CD14-positive monocyte (primary cell): ENCODE measurements at regions not wholly inside any gene's neighbourhood (a gene's known extent, or its start where the extent isn't known, plus 50 kb on each side); places are given as distances from the start of the nearest gene placed in this dataset.

Experiments
- DNase-seq, 3 donors: peaks; one replicate each; pipeline ENCODE4 v3.0.0-alpha.2; 2011 to 2022
- H2AFZ ChIP-seq: 2 replicates; pipeline ENCODE4 v1.6.0; 2012; ENCODE audit warnings: mild to moderate bottlenecking, low read depth, low read length, inconsistent platforms; ENCODE audit not compliant: insufficient read depth, poor library complexity, severe bottlenecking
- H3K27ac ChIP-seq, 2 donors: 1 replicate in 1 of 2; 2 replicates in 1 of 2; pipeline ENCODE4 v1.5.1; 2012 to 2013; ENCODE audit warnings: low read length in 2 of 2, control low read depth in 1 of 2, inconsistent platforms in 1 of 2, low read depth in 1 of 2, mild to moderate bottlenecking in 1 of 2
- H3K27me3 ChIP-seq, 2 donors: one replicate each; pipeline versions ENCODE4 v1.6.0 to v1.6.1; 2011 to 2013; ENCODE audit warnings: low read length in 2 of 2; ENCODE audit not compliant: control insufficient read depth in 2 of 2, insufficient read depth in 2 of 2
- H3K36me3 ChIP-seq, 2 donors: replicated peaks in 1 of 2; 1 replicate in 1 of 2; 2 replicates in 1 of 2; pipeline versions ENCODE4 v1.5.1 to v1.6.1; 2012 to 2013; ENCODE audit warnings: low read length in 2 of 2, control low read depth in 1 of 2, inconsistent platforms in 1 of 2, mild to moderate bottlenecking in 1 of 2; ENCODE audit not compliant: insufficient read depth in 2 of 2, control insufficient read depth in 1 of 2
- H3K4me1 ChIP-seq, 2 donors: 1 replicate in 1 of 2; 2 replicates in 1 of 2; pipeline versions ENCODE4 v1.5.1 to v1.6.1; 2012 to 2013; ENCODE audit warnings: low read length in 2 of 2, control low read depth in 1 of 2, inconsistent platforms in 1 of 2, mild to moderate bottlenecking in 1 of 2, moderate library complexity in 1 of 2; ENCODE audit not compliant: insufficient read depth in 2 of 2, control insufficient read depth in 1 of 2
- H3K4me2 ChIP-seq: replicated peaks from 2 replicates; pipeline ENCODE3; 2012; ENCODE audit warnings: low read length, moderate library complexity, mild to moderate bottlenecking; ENCODE audit not compliant: poor library complexity, severe bottlenecking; ENCODE audit errors: extremely low read depth
- H3K4me3 ChIP-seq, 3 experiments: fragments of 200-600 bp in 1 of 3; sonication (generic) in 1 of 3; replicated peaks in 1 of 3; 1 replicate in 2 of 3; 2 replicates in 1 of 3; pipeline ENCODE4 v1.5.1; 2011 to 2013; ENCODE audit warnings: low read length in 3 of 3, mild to moderate bottlenecking in 3 of 3, control low read depth in 2 of 3, low read depth in 2 of 3, inconsistent platforms in 1 of 3, moderate library complexity in 1 of 3
- H3K79me2 ChIP-seq: 2 replicates; pipeline ENCODE4 v1.6.0; 2012; ENCODE audit warnings: mild to moderate bottlenecking, control low read depth, inconsistent platforms, low read length, moderate library complexity; ENCODE audit not compliant: insufficient read depth
- H3K9ac ChIP-seq: 2 replicates; pipeline ENCODE4 v1.6.0; 2017; ENCODE audit warnings: low read length, mild to moderate bottlenecking; ENCODE audit not compliant: insufficient read depth, poor library complexity, severe bottlenecking
- H3K9me3 ChIP-seq, 2 donors: replicated peaks in 1 of 2; 1 replicate in 1 of 2; 2 replicates in 1 of 2; pipeline versions ENCODE4 v1.5.1 to v1.6.1; 2012 to 2013; ENCODE audit warnings: low read length in 2 of 2, control low read depth in 1 of 2; ENCODE audit not compliant: control insufficient read depth in 1 of 2, insufficient read depth in 1 of 2
- H4K20me1 ChIP-seq: 2 replicates; pipeline ENCODE4 v1.6.0; 2012; ENCODE audit warnings: mild to moderate bottlenecking, low read length, control low read depth, moderate library complexity; ENCODE audit not compliant: insufficient read depth
- H3K27ac Mint-ChIP-seq, 7 donors: one replicate each; pipeline ENCODE4 v1.8.0; 2020; ENCODE audit warnings: mild to moderate bottlenecking in 7 of 7, mixed read lengths in 7 of 7, moderate library complexity in 6 of 7, inconsistent platforms in 2 of 7
- H3K27me3 Mint-ChIP-seq, 3 donors: one replicate each; pipeline ENCODE4 v1.8.0; 2021 to 2022; ENCODE audit warnings: low read depth in 3 of 3, mild to moderate bottlenecking in 3 of 3, mixed read lengths in 3 of 3, moderate library complexity in 3 of 3, inconsistent platforms in 1 of 3
- H3K36me3 Mint-ChIP-seq, 2 donors: one replicate each; pipeline ENCODE4 v1.8.0; 2020; ENCODE audit warnings: mixed read lengths in 2 of 2, inconsistent platforms in 1 of 2, mild to moderate bottlenecking in 1 of 2
- H3K4me1 Mint-ChIP-seq: one replicate; pipeline ENCODE4 v1.8.0; 2020; ENCODE audit warnings: mild to moderate bottlenecking, mixed read lengths
- H3K4me3 Mint-ChIP-seq, 2 donors: one replicate each; pipeline ENCODE4 v1.8.0; 2020; ENCODE audit warnings: mild to moderate bottlenecking in 2 of 2, mixed read lengths in 2 of 2, moderate library complexity in 1 of 2
- H3K9me3 Mint-ChIP-seq, 7 donors: one replicate each; pipeline ENCODE4 v1.8.0; 2020 to 2022; ENCODE audit warnings: mixed read lengths in 7 of 7, mild to moderate bottlenecking in 6 of 7, moderate library complexity in 6 of 7, inconsistent platforms in 2 of 7
- WGBS: methylation state at CpG from one replicate; pipeline ENCODE4 v1.1.5; 2013; ENCODE audit warnings: missing lambda C conversion rate; ENCODE audit not compliant: insufficient coverage; 5-methylcytosine and 5-hydroxymethylcytosine counted together
- intact Hi-C, 2 donors: fragments of 100-400 bp; cut with micrococcal nuclease; formaldehyde crosslinking; loops; one replicate each; pipeline versions ENCODE4 v1.15.0 to v1.15.1; 2023
- TF ChIP-seq, protein P1 (sequence below): fragments of 200-600 bp; IDR thresholded peaks from one replicate; pipeline ENCODE4 v1.8.0; 2022; ENCODE audit warnings: antibody characterized with exemption, mild to moderate bottlenecking

DNA sequence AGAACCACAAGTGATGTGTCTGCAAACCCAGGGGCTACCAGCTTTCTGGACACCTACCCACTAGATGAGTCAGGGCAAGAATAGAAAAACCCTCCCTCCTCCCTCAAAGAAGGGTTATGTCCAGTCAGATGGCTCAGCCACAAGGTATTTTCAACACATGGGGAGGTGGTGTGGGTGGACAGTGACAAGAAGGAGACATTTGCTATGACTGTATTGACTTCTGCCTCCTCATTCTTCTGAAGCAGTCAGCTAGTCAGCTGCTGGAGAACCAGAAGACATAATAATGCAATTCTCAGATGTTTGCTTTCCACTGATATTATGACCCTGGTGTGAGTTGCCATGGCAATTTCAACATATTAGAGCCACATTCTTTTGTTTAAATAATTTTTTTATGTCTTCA lies 66.7 kb upstream of the GOLGA8B start:
- no peaks in the 10 kb centered on the region for H3K9me3 ChIP-seq
- intact Hi-C loops = no loop called here
- H3K27me3 Mint-ChIP-seq = no peaks in the 10 kb centered on the region
- H3K4me3 Mint-ChIP-seq = no peak overlapping the region
- TF ChIP-seq, protein P1, sequence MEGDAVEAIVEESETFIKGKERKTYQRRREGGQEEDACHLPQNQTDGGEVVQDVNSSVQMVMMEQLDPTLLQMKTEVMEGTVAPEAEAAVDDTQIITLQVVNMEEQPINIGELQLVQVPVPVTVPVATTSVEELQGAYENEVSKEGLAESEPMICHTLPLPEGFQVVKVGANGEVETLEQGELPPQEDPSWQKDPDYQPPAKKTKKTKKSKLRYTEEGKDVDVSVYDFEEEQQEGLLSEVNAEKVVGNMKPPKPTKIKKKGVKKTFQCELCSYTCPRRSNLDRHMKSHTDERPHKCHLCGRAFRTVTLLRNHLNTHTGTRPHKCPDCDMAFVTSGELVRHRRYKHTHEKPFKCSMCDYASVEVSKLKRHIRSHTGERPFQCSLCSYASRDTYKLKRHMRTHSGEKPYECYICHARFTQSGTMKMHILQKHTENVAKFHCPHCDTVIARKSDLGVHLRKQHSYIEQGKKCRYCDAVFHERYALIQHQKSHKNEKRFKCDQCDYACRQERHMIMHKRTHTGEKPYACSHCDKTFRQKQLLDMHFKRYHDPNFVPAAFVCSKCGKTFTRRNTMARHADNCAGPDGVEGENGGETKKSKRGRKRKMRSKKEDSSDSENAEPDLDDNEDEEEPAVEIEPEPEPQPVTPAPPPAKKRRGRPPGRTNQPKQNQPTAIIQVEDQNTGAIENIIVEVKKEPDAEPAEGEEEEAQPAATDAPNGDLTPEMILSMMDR = no peak
- H3K9me3 Mint-ChIP-seq = peaks cover 0 to 6% (median 0%) of the 10 kb centered on the region in 7 donors
- DNase-seq = no peak
- no peak overlapping the region for H2AFZ ChIP-seq
- H3K9ac ChIP-seq = no peak overlapping the region
- no peaks in the 10 kb centered on the region for H4K20me1 ChIP-seq
- H3K36me3 ChIP-seq = no peaks in the 10 kb centered on the region
- H3K27me3 ChIP-seq = no peaks in the 10 kb centered on the region
- no peaks in the 10 kb centered on the region for H3K79me2 ChIP-seq
- H3K36me3 Mint-ChIP-seq = no peaks in the 10 kb centered on the region
- H3K4me1 Mint-ChIP-seq = no peaks in the 10 kb centered on the region
- no peak overlapping the region for H3K27ac ChIP-seq
- no peaks in the 10 kb centered on the region for H3K4me1 ChIP-seq
- no peak overlapping the region for H3K4me2 ChIP-seq
- no peak overlapping the region for H3K4me3 ChIP-seq
- no peak overlapping the region for H3K27ac Mint-ChIP-seq

DNA sequence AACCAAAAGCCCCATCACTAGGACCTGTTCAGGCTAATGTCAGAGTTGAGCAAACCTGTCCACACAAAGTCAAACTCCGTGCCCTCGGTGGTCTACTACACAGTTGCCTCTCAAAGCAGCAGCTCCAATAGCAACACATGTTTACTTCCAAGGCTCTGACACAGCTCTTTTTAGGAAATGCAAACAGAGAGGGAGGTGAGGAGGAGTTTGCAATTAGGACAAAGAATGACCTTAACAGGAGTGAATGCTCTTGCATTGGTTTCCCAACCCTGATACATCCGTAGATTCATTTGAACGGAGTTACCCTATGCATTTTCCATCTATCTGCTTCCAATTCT lies 64.8 kb upstream of the GOLGA8B start:
- Mint-ChIP-seq H3K9me3 (peaks cover 0 to 6% (median 0%) of the 10 kb centered on the region in 7 donors), H3K4me3 (no peak overlapping the region), H3K27me3 (no peaks in the 10 kb centered on the region), H3K4me1 (no peaks in the 10 kb centered on the region), H3K36me3 (no peaks in the 10 kb centered on the region), H3K27ac (no peak overlapping the region)
- H3K27ac ChIP-seq = no peak overlapping the region
- no peaks in the 10 kb centered on the region for H4K20me1 ChIP-seq
- no peak overlapping the region for H2AFZ ChIP-seq
- no peaks in the 10 kb centered on the region for H3K79me2 ChIP-seq
- H3K4me1 ChIP-seq = no peaks in the 10 kb centered on the region
- no peaks in the 10 kb centered on the region for H3K36me3 ChIP-seq
- no peak overlapping the region for H3K4me2 ChIP-seq
- H3K9ac ChIP-seq = no peak overlapping the region
- TF ChIP-seq, protein P1 = no peak
- H3K27me3 ChIP-seq = no peaks in the 10 kb centered on the region
- H3K9me3 ChIP-seq = no peaks in the 10 kb centered on the region
- WGBS = 100% methylated on average over 2 of the region's 4 CpGs
- intact Hi-C loops = no loop called here
- H3K4me3 ChIP-seq = no peak overlapping the region
- no peak for DNase-seq
